Stimulated activated naive CD8-positive, alpha-beta T cell treated with anti-CD3 and anti-CD28 coated beads, Interleukin-15, Interleukin-2, amounts not matched to agents 100 U/mL and 50 U/mL, for 24 hours (primary cell): ENCODE measurements at regions not wholly inside any gene's neighbourhood (a gene's known extent, or its start where the extent isn't known, plus 50 kb on each side); places are given as distances from the start of the nearest gene placed in this dataset.

Experiments used
- ATAC-seq: fragments of 150-1000 bp; cut with Tn5 transposase; one replicate; pipeline ENCODE4 v1.10.0; 2021
- DNase-seq: peaks from one replicate; pipeline ENCODE4 v3.0.0; 2021

GRCh38 chr16:50878536-50878935 lies 136.7 kb downstream of the CYLD start:
- no peak for ATAC-seq
- DNase-seq, result no peak

DNA sequence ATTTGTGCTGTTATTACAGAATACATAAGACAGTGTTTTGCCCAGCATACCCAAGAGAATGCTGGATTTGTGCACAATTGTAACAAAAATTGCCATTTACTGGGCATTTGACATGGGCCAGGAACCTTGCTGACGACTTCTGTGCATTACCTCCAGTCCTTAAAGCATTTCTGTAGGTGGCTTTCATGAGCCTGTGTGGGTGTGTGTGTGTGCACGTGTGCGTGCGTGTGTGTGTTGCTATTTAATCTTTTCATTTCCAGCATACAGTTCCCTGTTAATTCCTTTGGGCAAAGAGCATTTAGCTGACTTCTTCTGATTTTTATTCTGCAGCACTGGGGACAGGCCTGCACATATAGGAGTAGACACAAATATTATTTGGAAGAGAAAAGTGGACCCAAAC lies 134.4 kb downstream of the CYLD start:
- no peak for ATAC-seq
- no peak for DNase-seq

GRCh38 chr16:50868577-50868976 lies 126.7 kb downstream of the CYLD start:
- DNase-seq, result no peak
- ATAC-seq, result no peak

DNA sequence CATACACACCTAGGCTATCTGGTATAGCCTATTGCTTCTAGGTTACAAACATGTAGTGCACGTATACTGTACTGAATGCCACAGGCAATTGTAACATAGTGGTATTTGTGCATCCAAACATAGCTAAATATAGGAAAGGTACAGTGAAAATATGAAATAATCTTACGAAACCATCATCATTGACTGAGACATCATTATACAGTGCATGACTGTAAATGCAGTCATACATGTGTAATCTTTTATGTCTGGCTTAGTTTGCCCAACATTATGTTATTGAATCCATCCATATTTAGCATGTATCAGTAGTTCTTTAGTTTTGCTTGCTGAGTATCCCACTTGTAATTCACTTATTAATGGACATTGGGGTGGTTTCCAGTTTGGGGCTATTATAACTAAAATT lies 124.9 kb downstream of the CYLD start:
- no peak for DNase-seq
- ATAC-seq, result no peak

- no peak for ATAC-seq
- no peak for DNase-seq
These were observed 122.5 kb downstream of the CYLD start for GRCh38 chr16:50864386-50864785.

- ATAC-seq, result no peak
These were observed 121.8 kb downstream of the CYLD start for GRCh38 chr16:50863644-50864144.

GRCh38 chr16:50862818-50863643 lies 121.1 kb downstream of the CYLD start:
- ATAC-seq (no peak), DNase-seq (no peak)

More at GRCh38 chr16:50863644-50864144, 121.8 kb downstream of the CYLD start:
- DNase-seq, result no peak

DNA sequence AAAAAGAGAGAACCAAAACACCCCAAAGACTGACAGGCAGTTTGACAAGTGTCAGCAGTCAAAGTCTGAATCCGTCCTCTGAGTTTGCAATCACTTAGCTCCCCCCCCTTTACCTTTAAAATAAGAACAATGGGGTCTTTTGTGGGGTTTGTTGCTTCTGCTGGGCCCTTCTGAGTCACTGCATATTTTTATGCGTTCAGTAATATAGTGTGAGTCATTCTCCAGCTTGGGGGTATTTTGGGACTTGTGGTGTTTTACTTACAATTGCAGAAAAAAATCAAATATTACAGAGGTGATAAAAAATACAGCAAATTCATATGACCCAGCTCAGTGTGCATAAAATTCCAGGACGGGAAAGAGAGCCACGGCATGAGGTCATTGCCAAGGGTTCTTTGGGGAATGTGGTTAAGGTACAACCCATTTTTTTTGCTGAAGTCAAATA lies 120.1 kb downstream of the CYLD start:
- ATAC-seq, result no peak
- no peak for DNase-seq

DNA sequence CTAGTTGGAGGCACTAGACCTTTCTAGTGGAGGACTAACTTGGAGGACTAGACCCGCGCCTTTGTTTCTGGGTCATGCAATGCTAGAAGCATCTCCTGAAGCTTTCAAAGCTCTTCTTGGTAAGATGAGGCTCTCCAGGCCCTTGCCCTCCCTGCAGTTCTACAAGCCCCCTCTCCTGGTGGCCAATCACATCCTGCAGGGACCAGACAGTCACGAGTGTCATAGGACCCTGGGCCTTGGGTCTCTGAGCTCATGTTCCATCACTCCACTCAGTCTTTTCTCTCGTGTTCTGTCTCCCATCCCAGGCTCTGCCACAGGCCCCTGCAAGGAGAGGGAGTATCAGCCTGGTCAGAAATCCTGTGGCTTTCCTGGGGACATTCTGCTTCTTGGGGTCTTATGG lies 119.6 kb downstream of the CYLD start:
- ATAC-seq (no peak), DNase-seq (no peak)

DNA sequence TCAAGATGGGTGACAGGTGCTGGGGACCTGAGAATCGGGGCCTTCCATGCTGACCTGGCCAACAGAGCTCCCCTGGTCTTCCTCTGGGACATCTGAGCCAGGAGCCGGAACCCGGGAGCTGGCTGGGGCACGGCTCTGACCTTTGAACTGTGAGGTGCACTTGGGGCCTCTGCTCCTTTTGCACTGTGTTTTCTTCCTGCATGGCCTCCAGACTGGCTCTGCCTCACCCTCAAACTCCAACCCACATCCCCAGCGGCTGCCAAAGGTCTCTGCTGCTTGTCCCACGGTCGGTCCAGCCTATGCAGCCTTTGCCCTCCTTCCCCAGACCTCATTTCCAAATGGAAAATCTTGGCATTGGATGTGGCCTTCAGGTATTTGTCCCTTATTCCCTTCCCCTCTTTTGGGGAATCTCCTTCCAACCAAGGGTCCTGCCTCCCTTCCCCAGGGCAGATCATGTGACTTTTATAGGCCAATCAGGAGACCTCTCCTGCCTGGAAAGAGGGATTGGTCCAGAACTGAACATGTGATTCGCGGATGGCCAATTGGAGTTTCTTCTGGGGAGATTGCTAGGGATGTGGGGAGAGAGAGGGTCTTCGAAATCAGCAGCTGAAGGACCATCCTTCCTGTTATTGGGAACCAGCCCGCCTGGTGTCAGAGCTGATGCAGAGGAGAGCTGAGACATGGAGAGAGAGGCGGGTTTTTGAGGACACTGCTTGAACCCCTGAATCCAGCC lies 117.9 kb downstream of the CYLD start:
- no peak for DNase-seq

DNA sequence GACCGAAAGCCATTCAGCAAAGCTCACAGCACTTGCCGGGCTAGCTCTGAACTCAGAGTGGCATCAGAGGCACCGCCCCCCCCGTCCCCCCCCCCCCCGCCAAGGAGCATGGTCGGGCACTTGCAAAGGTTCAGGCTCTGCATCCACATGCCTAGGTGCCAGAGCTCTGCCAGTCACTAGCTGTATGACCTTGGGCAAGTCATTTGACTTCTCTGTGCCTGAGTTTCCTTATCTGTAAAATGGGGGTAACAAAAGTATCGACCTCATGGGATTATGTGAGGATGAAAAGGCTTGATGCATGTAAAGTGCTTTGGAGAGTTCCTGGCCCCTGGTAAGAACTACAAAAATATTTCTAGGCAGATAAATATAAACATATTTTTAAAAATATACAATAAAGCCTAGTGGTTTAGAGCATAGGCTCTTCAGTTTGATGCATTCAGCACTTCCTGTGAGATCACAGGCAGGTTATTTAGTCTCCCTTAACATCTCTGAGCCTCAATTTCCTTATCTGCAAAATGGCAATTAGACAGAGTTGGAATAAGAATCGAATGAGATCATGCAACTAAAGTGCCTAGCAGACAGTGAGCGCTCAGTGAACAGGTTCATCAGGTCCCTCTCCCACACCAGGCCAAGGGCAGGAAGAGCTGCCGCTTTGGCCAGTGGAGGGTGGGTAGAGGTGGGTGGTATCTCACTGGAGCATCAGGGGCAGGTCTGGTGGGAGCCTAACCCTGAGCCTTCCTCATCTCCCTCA lies 117.2 kb downstream of the CYLD start:
- no peak for DNase-seq
- ATAC-seq, result no peak

More for the DNA sequence above, 117.9 kb downstream of the CYLD start:
- ATAC-seq, result no peak

DNA sequence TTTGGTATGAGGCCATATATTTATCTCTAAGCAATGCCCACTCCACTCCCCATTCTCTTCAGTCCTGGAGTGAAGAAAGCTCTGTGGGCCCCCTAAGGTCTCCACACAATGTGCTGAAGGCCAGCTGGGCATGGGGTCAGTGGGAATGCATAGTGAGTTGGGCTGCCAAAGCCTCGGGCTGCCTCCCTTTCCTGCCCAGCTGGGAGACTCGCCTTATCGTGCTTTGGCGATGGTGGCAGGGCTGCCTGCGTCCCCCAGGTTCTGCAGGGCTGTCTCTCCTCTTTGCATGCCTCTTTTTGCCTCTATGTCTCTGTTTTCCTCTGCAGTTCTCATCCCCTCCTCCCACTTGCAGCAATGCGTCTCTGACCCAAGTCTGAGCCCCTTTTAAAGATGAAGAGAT lies 116.5 kb downstream of the CYLD start:
- no peak for DNase-seq

DNA sequence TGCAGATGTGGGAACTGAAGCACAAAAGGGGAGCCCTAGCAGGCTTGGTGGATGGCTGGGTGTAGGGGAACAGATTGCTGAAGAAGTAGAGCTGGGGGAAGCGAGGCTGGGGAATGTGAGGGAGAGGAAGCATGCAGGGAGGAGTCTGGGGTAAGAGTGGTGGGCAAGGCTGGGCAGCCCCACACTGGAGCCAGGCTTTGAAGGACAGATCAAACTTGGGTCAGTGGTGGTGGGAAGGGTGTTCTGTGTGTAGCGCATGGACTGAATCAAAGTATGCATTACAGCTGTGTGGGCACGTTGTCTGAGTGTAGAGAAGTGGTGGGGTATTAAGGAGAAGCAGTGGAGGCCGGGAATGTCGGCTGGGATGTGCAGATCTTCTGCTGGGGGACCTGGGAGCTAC lies 116.0 kb downstream of the CYLD start:
- no peak for ATAC-seq
- DNase-seq, result no peak

More for the DNA sequence above, 116.5 kb downstream of the CYLD start:
- no peak for ATAC-seq

GRCh38 chr16:50856991-50857390 lies 115.1 kb downstream of the CYLD start:
- ATAC-seq (no peak), DNase-seq (no peak)

- DNase-seq (no peak), ATAC-seq (no peak)
These were observed 111.4 kb downstream of the CYLD start for GRCh38 chr16:50853329-50853728.
